Activated T-helper 17 cell treated with anti-CD3 and anti-CD28 coated beads, Interleukin-2, amount 50 U/mL, for 72 hours (primary cell): ENCODE measurements at regions not wholly inside any gene's neighbourhood (a gene's known extent, or its start where the extent isn't known, plus 50 kb on each side); places are given as distances from the start of the nearest gene placed in this dataset.

ENCODE experiments used
- ATAC-seq: fragments of 150-1000 bp; cut with Tn5 transposase; replicated peaks from 2 replicates; pipeline ENCODE4 v1.10.0; 2021; ENCODE audit warnings: mild to moderate bottlenecking, moderate library complexity
- H3K27ac Mint-ChIP-seq: one replicate; pipeline ENCODE4 v1.8.0; 2022; ENCODE audit warnings: mixed read lengths
- H3K27me3 Mint-ChIP-seq: one replicate; pipeline ENCODE4 v1.8.0; 2022; ENCODE audit warnings: mixed read lengths
- H3K36me3 Mint-ChIP-seq: one replicate; pipeline ENCODE4 v1.8.0; 2022; ENCODE audit warnings: low read depth, mild to moderate bottlenecking, mixed read lengths
- H3K4me1 Mint-ChIP-seq: one replicate; pipeline ENCODE4 v1.8.0; 2022; ENCODE audit warnings: mixed read lengths
- H3K4me3 Mint-ChIP-seq: one replicate; pipeline ENCODE4 v1.8.0; 2022; ENCODE audit warnings: mild to moderate bottlenecking, mixed read lengths
- H3K9me3 Mint-ChIP-seq: one replicate; pipeline ENCODE4 v1.8.0; 2022; ENCODE audit warnings: mixed read lengths

GRCh38 chr7:3234851-3235250, 66.2 kb upstream of the SDK1 start:
- no peak overlapping the region for H3K4me3 Mint-ChIP-seq
- H3K9me3 Mint-ChIP-seq, result peaks cover 8% of the 10 kb centered on the region
- no peak for ATAC-seq
- H3K4me1 Mint-ChIP-seq, result no peaks in the 10 kb centered on the region
- no peaks in the 10 kb centered on the region for H3K36me3 Mint-ChIP-seq
- H3K27ac Mint-ChIP-seq, result no peak overlapping the region
- peaks cover 8% of the 10 kb centered on the region for H3K27me3 Mint-ChIP-seq

DNA sequence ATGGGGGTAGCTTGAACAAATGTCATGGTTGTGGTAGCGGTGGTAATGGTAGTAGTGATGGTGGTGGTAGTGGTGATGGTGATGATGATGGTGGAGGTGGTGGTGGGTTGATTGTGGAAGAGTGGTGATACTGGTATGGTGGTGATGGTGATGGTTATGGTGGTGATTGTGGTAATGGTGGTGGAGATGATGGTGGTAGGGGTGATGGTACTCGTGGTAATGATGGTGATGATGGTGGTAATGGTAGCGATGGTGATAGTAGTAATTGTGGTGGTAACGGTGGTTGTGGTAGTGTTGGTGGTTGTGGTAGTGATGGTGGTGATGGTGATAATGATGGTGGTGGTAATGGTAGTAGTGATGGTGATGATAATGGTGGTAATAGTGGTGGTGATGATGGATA, 65.7 kb upstream of the SDK1 start:
- Mint-ChIP-seq H3K9me3 (peaks cover 8% of the 10 kb centered on the region), H3K36me3 (no peaks in the 10 kb centered on the region), H3K27ac (no peak overlapping the region), H3K27me3 (peaks cover 8% of the 10 kb centered on the region), H3K4me3 (no peak overlapping the region), H3K4me1 (no peaks in the 10 kb centered on the region)
- ATAC-seq, result no peak

- Mint-ChIP-seq H3K4me3 (no peak overlapping the region), H3K27me3 (peaks cover 8% of the 10 kb centered on the region), H3K27ac (no peak overlapping the region), H3K9me3 (peaks cover 8% of the 10 kb centered on the region), H3K36me3 (no peaks in the 10 kb centered on the region), H3K4me1 (no peaks in the 10 kb centered on the region)
- ATAC-seq, result no peak
Observed at GRCh38 chr7:3236268-3236667, 64.8 kb upstream of the SDK1 start.

DNA sequence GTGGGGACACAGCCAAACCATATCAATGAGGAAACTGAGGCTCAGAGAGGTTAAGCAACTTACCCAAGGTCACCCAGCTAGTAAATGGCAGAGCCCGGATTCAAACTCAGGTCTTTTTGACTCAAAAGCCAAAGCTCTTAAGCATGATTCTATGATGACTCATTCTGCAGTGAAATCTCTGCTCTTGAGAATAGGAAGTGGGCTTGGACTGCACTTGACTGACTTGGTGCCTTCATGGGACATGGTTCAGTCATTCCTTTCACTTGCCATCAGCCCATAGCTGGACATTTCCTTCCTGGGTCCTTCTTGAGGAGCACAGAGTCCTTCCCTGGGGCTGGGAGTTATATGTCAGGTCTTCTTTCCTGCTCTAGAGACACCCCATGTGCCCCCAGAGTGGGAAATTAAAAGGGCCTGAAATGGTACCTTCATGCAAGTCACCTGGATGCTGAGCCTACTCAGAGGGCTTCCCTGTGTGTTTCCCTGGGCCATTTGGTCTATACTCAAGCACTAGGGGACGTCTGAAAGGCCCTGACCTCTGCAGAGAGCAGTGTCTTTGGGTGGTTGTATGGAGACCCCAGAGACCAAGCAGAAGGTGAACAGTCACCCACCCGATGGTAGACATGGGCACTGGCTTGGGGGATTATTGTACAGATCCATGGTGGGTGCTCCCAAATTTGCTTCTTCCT, 62.4 kb upstream of the SDK1 start:
- no peak overlapping the region for H3K27ac Mint-ChIP-seq
- ATAC-seq, result no peak
- H3K9me3 Mint-ChIP-seq, result peaks cover 8% of the 10 kb centered on the region
- H3K36me3 Mint-ChIP-seq, result no peaks in the 10 kb centered on the region
- no peak overlapping the region for H3K4me3 Mint-ChIP-seq
- no peaks in the 10 kb centered on the region for H3K4me1 Mint-ChIP-seq
- H3K27me3 Mint-ChIP-seq, result peaks cover 8% of the 10 kb centered on the region

GRCh38 chr7:3239291-3239691, 61.8 kb upstream of the SDK1 start:
- Mint-ChIP-seq H3K9me3 (peaks cover 8% of the 10 kb centered on the region), H3K4me1 (no peaks in the 10 kb centered on the region), H3K36me3 (no peaks in the 10 kb centered on the region), H3K27me3 (peaks cover 8% of the 10 kb centered on the region), H3K4me3 (no peak overlapping the region), H3K27ac (no peak overlapping the region)
- no peak for ATAC-seq

DNA sequence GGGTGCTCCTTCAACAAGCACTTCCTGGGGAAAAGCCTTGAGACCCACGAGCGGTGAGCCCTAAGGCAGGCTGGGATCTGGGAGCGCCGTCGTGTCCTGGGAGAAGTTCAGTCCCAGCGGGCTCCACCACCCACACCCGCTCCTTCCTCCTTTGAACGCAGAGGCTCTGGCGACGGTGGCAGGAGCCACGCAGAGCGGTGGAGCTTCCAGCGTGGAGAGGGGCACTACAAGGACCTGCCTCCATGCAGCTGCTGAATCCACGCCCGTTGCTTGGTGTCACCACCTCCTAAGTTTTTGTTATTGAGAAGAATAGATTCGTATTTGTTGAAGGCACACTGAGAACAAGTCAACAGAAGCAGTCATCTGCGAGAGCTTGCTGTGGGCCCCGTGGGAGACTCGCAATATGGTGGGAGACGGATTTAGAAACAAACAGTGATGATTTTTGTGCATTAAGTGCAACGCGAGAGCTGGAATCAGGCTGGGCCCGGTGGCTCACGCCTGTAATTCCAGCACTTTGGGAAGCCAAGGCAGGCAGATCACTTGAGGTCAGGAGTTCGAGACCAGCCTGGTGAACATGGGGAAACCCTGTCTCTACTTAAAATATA, 60.1 kb upstream of the SDK1 start:
- Mint-ChIP-seq H3K27me3 (no peaks in the 10 kb centered on the region), H3K36me3 (no peaks in the 10 kb centered on the region), H3K9me3 (no peaks in the 10 kb centered on the region), H3K4me1 (no peaks in the 10 kb centered on the region), H3K4me3 (no peak overlapping the region), H3K27ac (no peak overlapping the region)
- no peak for ATAC-seq

- no peaks in the 10 kb centered on the region for H3K36me3 Mint-ChIP-seq
- no peak for ATAC-seq
- peaks cover 4% of the 10 kb centered on the region for H3K27me3 Mint-ChIP-seq
- peaks cover 5% of the 10 kb centered on the region for H3K9me3 Mint-ChIP-seq
- no peaks in the 10 kb centered on the region for H3K4me1 Mint-ChIP-seq
- H3K27ac Mint-ChIP-seq, result no peak overlapping the region
- no peak overlapping the region for H3K4me3 Mint-ChIP-seq
Observed at GRCh38 chr7:3241686-3242258, 59.3 kb upstream of the SDK1 start.

DNA sequence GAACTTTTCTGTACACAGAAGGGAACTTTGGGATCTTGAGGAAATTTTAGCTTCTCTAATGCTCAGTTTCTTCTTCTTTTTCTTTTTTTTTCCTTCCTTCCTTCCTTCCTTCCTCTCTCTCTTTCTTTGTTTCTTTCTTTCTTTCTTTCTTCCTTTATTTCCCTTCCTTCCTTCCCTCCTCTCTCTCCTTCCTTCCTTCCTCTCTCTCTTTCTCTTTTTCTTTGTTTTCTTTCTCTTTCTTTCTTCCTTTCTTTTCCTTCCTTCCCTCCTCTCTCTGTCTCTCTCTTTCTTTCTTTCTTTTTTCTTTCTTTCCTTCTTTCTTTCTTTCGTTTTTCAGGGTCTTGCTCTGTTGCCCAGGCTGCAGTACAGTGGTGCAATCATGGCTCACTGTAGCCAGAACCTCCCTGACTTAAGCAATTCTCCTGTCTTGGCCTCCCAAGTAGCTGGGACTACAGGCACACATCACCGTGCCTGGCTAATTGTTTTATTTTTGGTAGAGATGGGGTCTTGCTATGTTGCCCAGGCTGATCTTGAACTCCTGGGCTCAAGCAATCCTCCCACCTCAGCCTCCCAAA, 58.6 kb upstream of the SDK1 start:
- H3K36me3 Mint-ChIP-seq, result no peaks in the 10 kb centered on the region
- peaks cover 8% of the 10 kb centered on the region for H3K27me3 Mint-ChIP-seq
- no peaks in the 10 kb centered on the region for H3K4me1 Mint-ChIP-seq
- H3K4me3 Mint-ChIP-seq, result no peak overlapping the region
- ATAC-seq, result no peak
- no peak overlapping the region for H3K27ac Mint-ChIP-seq
- peaks cover 8% of the 10 kb centered on the region for H3K9me3 Mint-ChIP-seq

GRCh38 chr7:3243256-3243655, 57.8 kb upstream of the SDK1 start:
- no peaks in the 10 kb centered on the region for H3K36me3 Mint-ChIP-seq
- no peaks in the 10 kb centered on the region for H3K4me1 Mint-ChIP-seq
- H3K27ac Mint-ChIP-seq, result no peak overlapping the region
- peaks cover 8% of the 10 kb centered on the region for H3K9me3 Mint-ChIP-seq
- ATAC-seq, result no peak
- peaks cover 8% of the 10 kb centered on the region for H3K27me3 Mint-ChIP-seq
- H3K4me3 Mint-ChIP-seq, result no peak overlapping the region

DNA sequence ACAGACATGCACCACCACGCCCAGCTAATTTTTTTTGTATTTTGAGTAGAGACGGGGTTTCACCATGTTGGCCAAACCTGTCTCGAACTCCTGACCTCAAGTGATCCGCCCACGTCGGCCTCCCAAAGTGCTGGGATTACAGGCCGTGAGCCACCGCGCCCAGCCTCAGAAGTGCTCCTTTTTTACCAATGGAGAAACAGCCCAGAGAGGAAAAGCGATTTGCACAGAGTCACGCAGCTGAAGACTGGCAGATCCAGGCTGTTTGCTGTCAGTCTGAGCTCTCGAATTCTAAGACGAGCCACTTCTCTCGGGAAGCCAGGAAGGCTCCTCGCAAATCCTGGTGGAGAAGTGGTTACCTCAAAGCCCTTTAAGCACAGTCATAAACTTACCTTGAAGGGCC, 57.4 kb upstream of the SDK1 start:
- H3K27ac Mint-ChIP-seq, result no peak overlapping the region
- H3K4me1 Mint-ChIP-seq, result no peaks in the 10 kb centered on the region
- no peaks in the 10 kb centered on the region for H3K36me3 Mint-ChIP-seq
- peaks cover 8% of the 10 kb centered on the region for H3K9me3 Mint-ChIP-seq
- no peak overlapping the region for H3K4me3 Mint-ChIP-seq
- H3K27me3 Mint-ChIP-seq, result peaks cover 8% of the 10 kb centered on the region
- no peak for ATAC-seq

DNA sequence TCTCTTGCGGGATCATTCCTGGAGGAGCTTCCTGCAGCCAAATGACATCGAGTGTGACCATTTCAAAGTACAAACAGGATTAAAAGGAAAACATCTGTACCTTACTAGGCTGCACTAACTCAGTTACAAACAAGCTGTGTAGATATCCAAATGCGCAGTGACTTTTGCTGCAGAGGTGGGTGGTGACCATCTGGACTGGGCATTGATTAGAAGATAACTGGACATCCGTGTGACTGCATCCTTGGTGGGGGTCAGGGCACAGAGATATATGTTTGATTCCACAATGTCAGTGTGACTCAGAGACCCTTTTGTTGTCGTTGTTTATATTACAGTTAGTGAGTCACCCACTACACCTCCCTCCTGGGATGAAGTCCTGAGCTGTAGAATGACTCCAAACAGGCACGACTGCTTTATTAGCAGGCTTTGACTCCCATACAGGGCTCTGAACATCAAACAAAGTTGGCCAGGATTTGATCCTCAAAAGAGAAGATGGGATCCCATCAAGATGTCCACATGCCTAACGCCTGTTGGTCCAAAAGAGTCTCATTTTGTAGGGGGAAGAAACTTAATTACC, 56.7 kb upstream of the SDK1 start:
- H3K27ac Mint-ChIP-seq, result no peak overlapping the region
- peaks cover 8% of the 10 kb centered on the region for H3K27me3 Mint-ChIP-seq
- ATAC-seq, result no peak
- no peaks in the 10 kb centered on the region for H3K4me1 Mint-ChIP-seq
- H3K36me3 Mint-ChIP-seq, result no peaks in the 10 kb centered on the region
- H3K9me3 Mint-ChIP-seq, result peaks cover 8% of the 10 kb centered on the region
- H3K4me3 Mint-ChIP-seq, result no peak overlapping the region

DNA sequence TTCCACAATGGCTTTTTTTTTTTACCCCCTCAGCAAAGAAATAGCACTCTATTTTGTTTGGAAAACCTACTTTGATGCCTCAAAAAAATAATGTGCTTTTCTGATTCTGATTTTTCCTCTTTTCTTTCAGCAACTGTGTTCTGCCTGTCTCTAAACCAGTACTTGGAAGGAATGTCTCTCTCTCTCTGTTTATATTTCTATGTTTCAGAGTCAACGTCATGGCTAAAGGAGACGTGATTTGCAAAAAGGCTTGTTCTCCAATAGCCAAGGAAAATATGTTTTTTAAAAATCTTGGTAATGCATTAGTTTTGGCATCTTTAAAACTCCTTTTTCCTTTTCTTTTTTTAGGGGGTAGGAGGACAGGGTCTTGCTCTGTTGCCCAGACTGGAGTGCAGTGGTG, 56.0 kb upstream of the SDK1 start:
- no peak overlapping the region for H3K27ac Mint-ChIP-seq
- no peak for ATAC-seq
- H3K36me3 Mint-ChIP-seq, result no peaks in the 10 kb centered on the region
- no peaks in the 10 kb centered on the region for H3K4me1 Mint-ChIP-seq
- no peak overlapping the region for H3K4me3 Mint-ChIP-seq
- H3K9me3 Mint-ChIP-seq, result peaks cover 8% of the 10 kb centered on the region
- peaks cover 8% of the 10 kb centered on the region for H3K27me3 Mint-ChIP-seq

DNA sequence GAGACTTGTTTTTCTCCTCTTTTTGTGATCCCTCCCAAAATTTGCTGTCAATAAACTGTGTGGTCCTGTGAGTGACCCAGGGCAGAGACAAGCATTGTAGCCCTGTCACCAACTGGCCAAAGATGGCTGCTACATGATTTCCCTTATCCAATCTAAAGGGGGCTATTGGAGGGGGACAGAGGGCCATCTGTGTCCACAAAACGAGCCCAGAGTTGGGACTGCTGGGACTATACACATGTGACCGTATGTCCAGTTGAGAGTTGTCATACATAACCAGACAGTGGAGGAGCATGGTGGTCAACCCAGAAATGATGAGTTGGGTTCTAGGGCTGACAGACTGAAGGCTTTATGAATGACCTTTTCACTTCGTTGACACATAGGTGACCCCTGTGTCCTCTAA, 55.3 kb upstream of the SDK1 start:
- H3K27me3 Mint-ChIP-seq, result peaks cover 9% of the 10 kb centered on the region
- H3K36me3 Mint-ChIP-seq, result no peaks in the 10 kb centered on the region
- H3K4me1 Mint-ChIP-seq, result peaks cover 2% of the 10 kb centered on the region
- ATAC-seq, result no peak
- H3K9me3 Mint-ChIP-seq, result peaks cover 8% of the 10 kb centered on the region
- no peak overlapping the region for H3K27ac Mint-ChIP-seq
- H3K4me3 Mint-ChIP-seq, result no peak overlapping the region

GRCh38 chr7:3246127-3246526, 54.9 kb upstream of the SDK1 start:
- Mint-ChIP-seq H3K4me3 (no peak overlapping the region), H3K36me3 (no peaks in the 10 kb centered on the region), H3K4me1 (peaks cover 5% of the 10 kb centered on the region), H3K9me3 (peaks cover 8% of the 10 kb centered on the region), H3K27ac (no peak overlapping the region), H3K27me3 (peaks cover 12% of the 10 kb centered on the region)
- no peak for ATAC-seq

GRCh38 chr7:3246651-3247050, 54.4 kb upstream of the SDK1 start:
- peaks cover 12% of the 10 kb centered on the region for H3K27me3 Mint-ChIP-seq
- H3K4me3 Mint-ChIP-seq, result no peak overlapping the region
- no peak overlapping the region for H3K27ac Mint-ChIP-seq
- H3K9me3 Mint-ChIP-seq, result peaks cover 8% of the 10 kb centered on the region
- peaks cover 5% of the 10 kb centered on the region for H3K4me1 Mint-ChIP-seq
- no peaks in the 10 kb centered on the region for H3K36me3 Mint-ChIP-seq
- no peak for ATAC-seq
